ENCODE measurements at regions not wholly inside any gene's neighbourhood (a gene's known extent, or its start where the extent isn't known, plus 50 kb on each side); places are given as distances from the start of the nearest gene placed in this dataset.

DNA sequence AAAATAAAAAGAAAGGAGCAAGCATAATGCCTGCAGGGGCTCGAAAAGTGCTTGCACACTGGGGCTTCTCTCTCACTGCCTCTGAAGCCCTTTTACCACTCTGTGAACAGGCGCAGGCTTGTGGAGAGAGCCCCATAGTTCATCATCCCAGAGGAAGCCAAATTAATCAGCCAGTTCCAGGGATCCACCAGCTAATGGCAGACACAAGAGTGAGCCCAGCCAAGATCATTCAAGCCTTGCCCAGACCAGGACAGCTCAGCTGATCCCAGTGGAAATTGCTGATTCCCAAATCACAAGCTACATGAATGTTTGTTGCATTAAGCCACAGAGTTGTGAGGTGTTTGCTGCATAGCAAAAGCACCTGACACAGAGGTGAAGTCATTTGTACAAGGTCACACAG is 135.3 kb downstream of the CHST1 start:
- Histone ChIP-seq H3K4me1 (no peaks in the 10 kb centered on the region), H3K4me3 (no peak overlapping the region), H3K27me3 (no peaks in the 10 kb centered on the region), H3K27ac (no peak overlapping the region), H3K9me3 (no peaks in the 10 kb centered on the region), H3K36me3 (no peaks in the 10 kb centered on the region)
- DNase-seq (ENCODE audit: low spot score in 2 of 2): no peak
- TF ChIP-seq, protein P1, sequence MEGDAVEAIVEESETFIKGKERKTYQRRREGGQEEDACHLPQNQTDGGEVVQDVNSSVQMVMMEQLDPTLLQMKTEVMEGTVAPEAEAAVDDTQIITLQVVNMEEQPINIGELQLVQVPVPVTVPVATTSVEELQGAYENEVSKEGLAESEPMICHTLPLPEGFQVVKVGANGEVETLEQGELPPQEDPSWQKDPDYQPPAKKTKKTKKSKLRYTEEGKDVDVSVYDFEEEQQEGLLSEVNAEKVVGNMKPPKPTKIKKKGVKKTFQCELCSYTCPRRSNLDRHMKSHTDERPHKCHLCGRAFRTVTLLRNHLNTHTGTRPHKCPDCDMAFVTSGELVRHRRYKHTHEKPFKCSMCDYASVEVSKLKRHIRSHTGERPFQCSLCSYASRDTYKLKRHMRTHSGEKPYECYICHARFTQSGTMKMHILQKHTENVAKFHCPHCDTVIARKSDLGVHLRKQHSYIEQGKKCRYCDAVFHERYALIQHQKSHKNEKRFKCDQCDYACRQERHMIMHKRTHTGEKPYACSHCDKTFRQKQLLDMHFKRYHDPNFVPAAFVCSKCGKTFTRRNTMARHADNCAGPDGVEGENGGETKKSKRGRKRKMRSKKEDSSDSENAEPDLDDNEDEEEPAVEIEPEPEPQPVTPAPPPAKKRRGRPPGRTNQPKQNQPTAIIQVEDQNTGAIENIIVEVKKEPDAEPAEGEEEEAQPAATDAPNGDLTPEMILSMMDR (IDR thresholded peaks at IDR 0.05): no peak
- intact Hi-C loops (cut with DNase I): no loop called here

DNA sequence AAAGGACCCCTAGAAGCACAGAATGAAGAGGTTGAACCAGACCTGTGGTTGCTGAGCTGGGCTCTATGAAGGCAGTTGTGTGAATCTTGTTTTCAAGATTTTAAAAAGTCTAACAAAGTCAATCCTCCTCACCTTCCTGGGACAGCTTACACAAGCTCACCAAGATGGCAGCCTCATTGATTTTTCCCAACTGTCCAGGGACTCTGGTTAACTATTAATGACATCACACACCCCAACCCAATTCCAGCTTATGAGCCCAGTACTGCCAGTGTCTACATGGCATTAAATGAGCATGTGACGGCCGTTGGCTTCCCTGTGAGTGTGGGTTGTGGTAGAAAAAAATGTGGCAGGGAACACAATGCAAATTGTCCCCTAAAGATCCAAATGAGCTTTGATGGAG is 137.0 kb downstream of the CHST1 start:
- intact Hi-C loops (cut with DNase I): no loop called here

DNA sequence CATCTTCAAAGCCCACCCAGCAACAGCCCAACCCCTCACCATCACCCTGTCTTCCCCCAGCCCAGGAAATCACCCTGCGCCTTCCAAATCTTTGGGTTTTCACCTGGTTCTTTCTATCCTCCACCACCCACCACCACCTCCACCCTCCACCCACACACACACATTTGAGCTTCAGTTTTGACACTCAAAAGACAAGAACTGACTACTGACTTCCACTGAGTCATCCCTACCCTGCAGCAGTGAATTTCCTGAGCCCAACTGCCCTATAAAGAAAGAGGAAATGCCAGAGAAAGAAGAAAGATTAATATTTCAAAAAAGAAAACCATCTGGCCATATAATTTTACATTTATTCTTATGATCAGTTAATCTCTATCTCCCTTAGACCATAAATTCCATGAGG is 137.5 kb downstream of the CHST1 start:
- no peaks in the 10 kb centered on the region for H3K9me3 ChIP-seq
- H3K36me3 ChIP-seq: no peaks in the 10 kb centered on the region
- H3K4me3 ChIP-seq: no peak overlapping the region
- TF ChIP-seq, protein P1 (IDR thresholded peaks at IDR 0.05): no peak
- no peaks in the 10 kb centered on the region for H3K27me3 ChIP-seq
- no peak for DNase-seq (ENCODE audit: low spot score in 2 of 2)
- intact Hi-C loops (cut with DNase I): no loop called here
- no peaks in the 10 kb centered on the region for H3K4me1 ChIP-seq
- H3K27ac ChIP-seq: no peak overlapping the region

More for the DNA sequence above, 137.0 kb downstream of the CHST1 start:
- Histone ChIP-seq H3K4me1 (no peaks in the 10 kb centered on the region), H3K9me3 (no peaks in the 10 kb centered on the region), H3K36me3 (no peaks in the 10 kb centered on the region), H3K27ac (no peak overlapping the region), H3K27me3 (no peaks in the 10 kb centered on the region), H3K4me3 (no peak overlapping the region)
- TF ChIP-seq, protein P1 (IDR thresholded peaks at IDR 0.05): no peak
- DNase-seq (ENCODE audit: low spot score in 2 of 2): no peak

DNA sequence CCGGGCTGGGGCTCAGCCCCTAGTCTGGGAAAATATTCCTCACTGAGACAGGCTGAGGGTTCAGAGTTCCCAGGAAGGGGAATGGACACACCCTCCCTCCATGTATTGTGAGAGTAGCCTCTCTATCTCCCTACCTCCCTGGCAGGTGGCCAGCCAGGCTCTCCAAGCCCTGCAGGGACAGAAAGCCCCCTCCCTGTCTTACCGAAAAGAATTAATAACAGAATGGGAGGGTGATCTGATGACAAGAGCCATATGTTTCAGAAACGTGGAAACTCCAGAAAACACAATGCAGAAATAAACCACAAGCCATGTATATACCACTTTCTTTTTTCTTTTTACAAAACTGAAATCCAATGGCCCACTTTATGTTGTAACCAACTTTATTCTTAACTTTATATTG is 140.0 kb downstream of the CHST1 start:
- H3K36me3 ChIP-seq: no peaks in the 10 kb centered on the region
- no peaks in the 10 kb centered on the region for H3K9me3 ChIP-seq
- H3K4me3 ChIP-seq: no peak overlapping the region
- no peaks in the 10 kb centered on the region for H3K27me3 ChIP-seq
- intact Hi-C loops (cut with DNase I): no loop called here
- H3K27ac ChIP-seq: no peak overlapping the region
- DNase-seq (ENCODE audit: low spot score in 2 of 2): no peak
- TF ChIP-seq, protein P1 (IDR thresholded peaks at IDR 0.05): no peak
- H3K4me1 ChIP-seq: no peaks in the 10 kb centered on the region

DNA sequence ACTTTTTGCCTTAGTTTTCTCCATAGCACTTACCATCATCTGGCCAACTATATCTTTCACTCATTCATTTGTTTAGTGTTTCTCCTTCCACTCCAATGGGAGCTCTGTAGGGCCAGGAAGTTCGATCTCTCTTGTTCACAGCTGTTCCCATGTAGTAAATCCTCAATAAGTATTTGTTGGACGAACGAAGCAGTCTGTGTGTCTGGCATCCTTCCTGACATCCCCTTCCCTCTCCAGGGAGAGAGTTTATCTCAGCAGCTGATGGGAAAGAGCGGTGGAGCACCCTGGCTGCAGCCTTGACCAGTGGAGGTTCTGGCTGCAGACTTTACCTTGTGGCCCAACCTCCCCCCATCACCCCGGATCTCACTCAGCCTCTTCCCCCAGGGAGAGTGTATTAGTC is 141.7 kb downstream of the CHST1 start:
- Histone ChIP-seq H3K4me1 (no peaks in the 10 kb centered on the region), H3K27me3 (no peaks in the 10 kb centered on the region), H3K9me3 (no peaks in the 10 kb centered on the region), H3K36me3 (no peaks in the 10 kb centered on the region), H3K27ac (no peak overlapping the region), H3K4me3 (no peak overlapping the region)
- intact Hi-C loops (cut with DNase I): no loop called here
- DNase-seq (ENCODE audit: low spot score in 2 of 2): no peak
- TF ChIP-seq, protein P1 (IDR thresholded peaks at IDR 0.05): no peak

DNA sequence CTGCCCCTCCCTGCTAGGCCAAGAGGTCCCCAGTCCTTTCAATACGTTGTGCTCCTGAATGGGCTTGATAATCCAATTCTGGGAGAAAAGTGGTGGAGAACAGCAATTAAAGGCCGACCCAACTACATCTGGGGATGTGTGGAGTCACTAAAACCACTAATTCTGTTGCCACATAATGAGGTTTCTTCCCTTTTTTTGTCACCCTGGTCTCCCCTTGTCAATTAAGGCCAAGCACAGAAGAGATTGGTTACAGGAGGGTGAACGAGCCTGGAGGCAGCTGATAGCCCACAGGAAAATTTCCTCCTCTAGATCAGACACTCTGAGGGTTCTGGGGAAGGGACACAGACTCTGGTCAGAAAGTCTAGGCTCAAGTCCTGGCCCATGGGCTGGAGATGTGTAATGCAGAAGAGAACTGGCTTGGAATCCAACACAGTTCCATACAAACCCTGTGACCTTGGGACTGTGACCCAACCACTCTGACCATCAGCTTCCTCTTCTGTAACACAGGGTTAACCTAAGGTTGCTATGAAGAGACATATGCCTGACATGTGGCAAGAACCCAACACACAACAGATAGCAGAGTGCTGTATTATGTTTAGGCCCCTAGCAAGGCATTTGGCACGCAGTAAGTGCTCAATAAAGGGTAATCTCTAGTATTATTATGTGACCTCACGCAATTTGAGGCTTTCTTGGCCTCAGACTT is 146.4 kb downstream of the CHST1 start:
- Histone ChIP-seq H3K27me3 (no peaks in the 10 kb centered on the region), H3K36me3 (no peaks in the 10 kb centered on the region), H3K4me3 (no peak overlapping the region), H3K9me3 (no peaks in the 10 kb centered on the region), H3K27ac (no peak overlapping the region), H3K4me1 (no peaks in the 10 kb centered on the region)
- TF ChIP-seq, protein P1 (IDR thresholded peaks at IDR 0.05): no peak
- intact Hi-C loops (cut with DNase I): no loop called here
- DNase-seq (ENCODE audit: low spot score in 2 of 2): peak in 1 of 2 donors; percentile 2

Measured in ascending aorta (tissue), 2 donors.